NT2/D1 (cell line): ENCODE measurements at regions not wholly inside any gene's neighbourhood (a gene's known extent, or its start where the extent isn't known, plus 50 kb on each side); places are given as distances from the start of the nearest gene placed in this dataset.

Experiments
- DNase-seq: peaks from one replicate; pipeline ENCODE4 v3.0.0-alpha.2; 2011; ENCODE audit warnings: low read depth, low spot score
- H3K27me3 ChIP-seq: 2 replicates; pipeline ENCODE4 v1.6.0; 2011; ENCODE audit warnings: mild to moderate bottlenecking; ENCODE audit not compliant: insufficient read length, insufficient read depth
- H3K36me3 ChIP-seq: 2 replicates; pipeline ENCODE4 v1.6.1; 2011; ENCODE audit warnings: mild to moderate bottlenecking, low read length, mixed read lengths; ENCODE audit not compliant: insufficient read depth, insufficient read length
- H3K4me1 ChIP-seq: 2 replicates; pipeline ENCODE4 v1.5.1; 2011; ENCODE audit not compliant: insufficient read depth, insufficient read length
- H3K4me3 ChIP-seq: 2 replicates; pipeline ENCODE4 v1.5.1; 2011; ENCODE audit warnings: low read depth; ENCODE audit not compliant: insufficient read length
- H3K9ac ChIP-seq: 2 replicates; pipeline ENCODE4 v1.6.0; 2011; ENCODE audit warnings: low read depth; ENCODE audit not compliant: insufficient read length
- H3K9me3 ChIP-seq: 2 replicates; pipeline ENCODE4 v1.5.1; 2011; ENCODE audit warnings: mild to moderate bottlenecking, low read length; ENCODE audit not compliant: insufficient read depth
- SUZ12 ChIP-seq: IDR thresholded peaks from 2 replicates; pipeline ENCODE4 v1.6.1; 2011; ENCODE audit not compliant: insufficient read length, insufficient read depth; ENCODE audit errors: extremely low read depth
- YY1 ChIP-seq: IDR thresholded peaks from 2 replicates; pipeline ENCODE4 v1.6.1; 2011; ENCODE audit not compliant: insufficient read length, insufficient read depth
- ZNF274 ChIP-seq: IDR thresholded peaks from 2 replicates; pipeline ENCODE4 v1.6.1; 2011; ENCODE audit warnings: mild to moderate bottlenecking, low read depth, low read length

GRCh38 chr5:29170599-29170998 lies 2022.9 kb upstream of the CDH6 start:
- Histone ChIP-seq H3K27me3 (no peaks in the 10 kb centered on the region), H3K36me3 (no peaks in the 10 kb centered on the region), H3K4me3 (no peak overlapping the region), H3K4me1 (no peaks in the 10 kb centered on the region), H3K9me3 (no peaks in the 10 kb centered on the region), H3K9ac (no peak overlapping the region)
- TF ChIP-seq ZNF274 (no peak), YY1 (no peak), SUZ12 (no peak)
- DNase-seq: no peak

- Histone ChIP-seq H3K4me1 (no peaks in the 10 kb centered on the region), H3K9ac (no peak overlapping the region), H3K9me3 (no peaks in the 10 kb centered on the region), H3K4me3 (no peak overlapping the region), H3K36me3 (no peaks in the 10 kb centered on the region), H3K27me3 (no peaks in the 10 kb centered on the region)
- TF ChIP-seq YY1 (no peak), SUZ12 (no peak), ZNF274 (no peak)
- DNase-seq: no peak
These were observed 2023.6 kb upstream of the CDH6 start for GRCh38 chr5:29169886-29170285.

GRCh38 chr5:29162297-29162696 lies 2031.2 kb upstream of the CDH6 start:
- Histone ChIP-seq H3K4me1 (no peaks in the 10 kb centered on the region), H3K4me3 (no peak overlapping the region)
- DNase-seq: no peak

GRCh38 chr5:29161399-29162291 lies 2031.8 kb upstream of the CDH6 start:
- no peaks in the 10 kb centered on the region for H3K9me3 ChIP-seq
- no peak overlapping the region for H3K9ac ChIP-seq
- no peak overlapping the region for H3K4me3 ChIP-seq
- DNase-seq: no peak
- H3K4me1 ChIP-seq: no peaks in the 10 kb centered on the region
- TF ChIP-seq YY1: no peak
- TF ChIP-seq SUZ12: no peak
- no peak for TF ChIP-seq ZNF274
- no peaks in the 10 kb centered on the region for H3K27me3 ChIP-seq
- H3K36me3 ChIP-seq: no peaks in the 10 kb centered on the region

More at GRCh38 chr5:29162297-29162696, 2031.2 kb upstream of the CDH6 start:
- no peak for TF ChIP-seq YY1
- TF ChIP-seq ZNF274: no peak
- no peak for TF ChIP-seq SUZ12
- no peaks in the 10 kb centered on the region for H3K27me3 ChIP-seq
- no peaks in the 10 kb centered on the region for H3K36me3 ChIP-seq
- H3K9ac ChIP-seq: no peak overlapping the region
- H3K9me3 ChIP-seq: no peaks in the 10 kb centered on the region

GRCh38 chr5:29157975-29158374 lies 2035.5 kb upstream of the CDH6 start:
- DNase-seq: no peak

GRCh38 chr5:29150840-29151239 lies 2042.6 kb upstream of the CDH6 start:
- peak; percentile 13 for DNase-seq
- TF ChIP-seq SUZ12: no peak
- TF ChIP-seq YY1: no peak
- no peak for TF ChIP-seq ZNF274
- Histone ChIP-seq H3K4me1 (no peaks in the 10 kb centered on the region), H3K36me3 (no peaks in the 10 kb centered on the region), H3K4me3 (no peak overlapping the region), H3K9me3 (no peaks in the 10 kb centered on the region), H3K27me3 (no peaks in the 10 kb centered on the region), H3K9ac (no peak overlapping the region)

More at GRCh38 chr5:29157975-29158374, 2035.5 kb upstream of the CDH6 start:
- no peaks in the 10 kb centered on the region for H3K9me3 ChIP-seq
- TF ChIP-seq YY1 (no peak), ZNF274 (no peak), SUZ12 (no peak)
- H3K4me1 ChIP-seq: no peaks in the 10 kb centered on the region
- no peak overlapping the region for H3K4me3 ChIP-seq
- H3K36me3 ChIP-seq: no peaks in the 10 kb centered on the region
- H3K9ac ChIP-seq: no peak overlapping the region
- H3K27me3 ChIP-seq: no peaks in the 10 kb centered on the region

- no peak for DNase-seq
- Histone ChIP-seq H3K9me3 (no peaks in the 10 kb centered on the region), H3K27me3 (no peaks in the 10 kb centered on the region), H3K36me3 (no peaks in the 10 kb centered on the region), H3K9ac (no peak overlapping the region), H3K4me3 (no peak overlapping the region), H3K4me1 (no peaks in the 10 kb centered on the region)
- no peak for TF ChIP-seq YY1
- no peak for TF ChIP-seq SUZ12
- TF ChIP-seq ZNF274: no peak
These were observed 2044.9 kb upstream of the CDH6 start for GRCh38 chr5:29148581-29148980.
